ENCODE measurements at regions not wholly inside any gene's neighbourhood (a gene's known extent, or its start where the extent isn't known, plus 50 kb on each side); places are given as distances from the start of the nearest gene placed in this dataset.
"Not testable (repeated sequence)": the region's sequence is repeated elsewhere in the genome, so short reads cannot be mapped to it uniquely, and the experiment has no call there.

- H3K27ac ChIP-seq (ENCODE audit: low read length) = no peak overlapping the region
- H4K20me1 ChIP-seq (ENCODE audit: insufficient read depth) = no peaks in the 10 kb centered on the region
- H3K4me2 ChIP-seq (ENCODE audit: low read length) = no peak overlapping the region
- no peak overlapping the region for H3K9ac ChIP-seq (ENCODE audit: low read length)
- no peaks in the 10 kb centered on the region for H3K27me3 ChIP-seq (ENCODE audit: insufficient read depth, low read depth, low read length)
- no peaks in the 10 kb centered on the region for H3K79me2 ChIP-seq (replicated peaks; ENCODE audit: insufficient read depth, low read length)
- no peaks in the 10 kb centered on the region for H3K9me3 ChIP-seq (ENCODE audit: low read length)
- H3K9me2 ChIP-seq (ENCODE audit: insufficient read depth, low read length) = no peaks in the 10 kb centered on the region
- TF ChIP-seq EP300 (conservative IDR thresholded peaks at IDR 0.05; ENCODE audit: poor library complexity, severe bottlenecking) (no peak), CTCF (IDR thresholded peaks at IDR 0.05; ENCODE audit: poor library complexity, severe bottlenecking) (no peak), POLR2AphosphoS5 (IDR thresholded peaks at IDR 0.05) (no peak), RAD21 (conservative IDR thresholded peaks at IDR 0.05) (no peak), EZH2 (IDR thresholded peaks at IDR 0.05; ENCODE audit: borderline replicate concordance, insufficient read depth, low read length, poor library complexity, severe bottlenecking) (no peak), REST (IDR thresholded peaks at IDR 0.05; ENCODE audit: borderline replicate concordance) (no peak)
- H3K4me3 ChIP-seq (ENCODE audit: low read length) = no peak overlapping the region
- H2AFZ ChIP-seq (ENCODE audit: low read depth, low read length) = no peak overlapping the region
- no peaks in the 10 kb centered on the region for H3K36me3 ChIP-seq (ENCODE audit: insufficient read depth, low read length)
- no peaks in the 10 kb centered on the region for H3F3A ChIP-seq (ENCODE audit: insufficient read depth, low read length, poor library complexity, severe bottlenecking)
Measured at GRCh38 chr5:8561854-8562253, 692.9 kb downstream of the MTRR start.

- not testable (repeated sequence) for H3K9me2 ChIP-seq (ENCODE audit: insufficient read depth, low read length); H3F3A ChIP-seq (ENCODE audit: insufficient read depth, low read length, poor library complexity, severe bottlenecking); H3K9ac ChIP-seq (ENCODE audit: low read length); H4K20me1 ChIP-seq (ENCODE audit: insufficient read depth); H3K27ac ChIP-seq (ENCODE audit: low read length); H3K27me3 ChIP-seq (ENCODE audit: insufficient read depth, low read depth, low read length); H2AFZ ChIP-seq (ENCODE audit: low read depth, low read length); H3K79me2 ChIP-seq (replicated peaks; ENCODE audit: insufficient read depth, low read length); H3K4me2 ChIP-seq (ENCODE audit: low read length); H3K36me3 ChIP-seq (ENCODE audit: insufficient read depth, low read length); H3K4me3 ChIP-seq (ENCODE audit: low read length); H3K9me3 ChIP-seq (ENCODE audit: low read length)
Measured at GRCh38 chr5:8563540-8563939, 694.6 kb downstream of the MTRR start.

GRCh38 chr5:8568858-8569257 is 699.9 kb downstream of the MTRR start:
- H4K20me1 ChIP-seq (ENCODE audit: insufficient read depth) = no peaks in the 10 kb centered on the region
- H3K9me3 ChIP-seq (ENCODE audit: low read length) = no peaks in the 10 kb centered on the region
- no peak overlapping the region for H3K9ac ChIP-seq (ENCODE audit: low read length)
- H3K27me3 ChIP-seq (ENCODE audit: insufficient read depth, low read depth, low read length) = no peaks in the 10 kb centered on the region
- TF ChIP-seq CTCF (IDR thresholded peaks at IDR 0.05; ENCODE audit: poor library complexity, severe bottlenecking) (no peak), RAD21 (conservative IDR thresholded peaks at IDR 0.05) (no peak), SMC3 (conservative IDR thresholded peaks at IDR 0.05; ENCODE audit: poor library complexity) (no peak), MXI1 (conservative IDR thresholded peaks at IDR 0.05; ENCODE audit: poor library complexity, severe bottlenecking) (no peak), POLR2AphosphoS5 (IDR thresholded peaks at IDR 0.05) (no peak), EP300 (conservative IDR thresholded peaks at IDR 0.05; ENCODE audit: poor library complexity, severe bottlenecking) (no peak), TAF1 (IDR thresholded peaks at IDR 0.05; ENCODE audit: low read depth) (no peak), EZH2 (IDR thresholded peaks at IDR 0.05; ENCODE audit: borderline replicate concordance, insufficient read depth, low read length, poor library complexity, severe bottlenecking) (no peak), REST (IDR thresholded peaks at IDR 0.05; ENCODE audit: borderline replicate concordance) (no peak)
- no peak overlapping the region for H2AFZ ChIP-seq (ENCODE audit: low read depth, low read length)
- H3K4me2 ChIP-seq (ENCODE audit: low read length) = no peak overlapping the region
- H3K27ac ChIP-seq (ENCODE audit: low read length) = no peak overlapping the region
- no peaks in the 10 kb centered on the region for H3F3A ChIP-seq (ENCODE audit: insufficient read depth, low read length, poor library complexity, severe bottlenecking)
- H3K9me2 ChIP-seq (ENCODE audit: insufficient read depth, low read length) = no peaks in the 10 kb centered on the region
- no peaks in the 10 kb centered on the region for H3K79me2 ChIP-seq (replicated peaks; ENCODE audit: insufficient read depth, low read length)
- no peaks in the 10 kb centered on the region for H3K36me3 ChIP-seq (ENCODE audit: insufficient read depth, low read length)
- H3K4me3 ChIP-seq (ENCODE audit: low read length) = no peak overlapping the region

Data from neural cell (in vitro differentiated cells).